Activated T-helper 1 cell treated with Interleukin-2 at 50 U/mL for 16 hours (primary cell): ENCODE measurements at regions not wholly inside any gene's neighbourhood (a gene's known extent, or its start where the extent isn't known, plus 50 kb on each side); places are given as distances from the start of the nearest gene placed in this dataset.

Experiments used
- DNase-seq: peaks from one replicate; pipeline ENCODE4 v3.0.0-alpha.2; 2020; ENCODE audit warnings: low read depth

GRCh38 chr9:71589612-71590011 lies 178.7 kb downstream of the CEMIP2 start:
- no peak for DNase-seq

GRCh38 chr9:71587576-71588362 lies 180.5 kb downstream of the CEMIP2 start:
- DNase-seq = no peak

GRCh38 chr9:71583792-71584191 lies 184.5 kb downstream of the CEMIP2 start:
- no peak for DNase-seq

GRCh38 chr9:71582347-71582746 lies 186.0 kb downstream of the CEMIP2 start:
- no peak for DNase-seq

GRCh38 chr9:71581101-71581500 lies 187.2 kb downstream of the CEMIP2 start:
- DNase-seq = no peak

GRCh38 chr9:71571186-71571585 lies 197.1 kb downstream of the CEMIP2 start:
- DNase-seq = no peak

- DNase-seq = no peak
These were observed 200.4 kb downstream of the CEMIP2 start for GRCh38 chr9:71567890-71568289.

GRCh38 chr9:71562140-71562539 lies 206.2 kb downstream of the CEMIP2 start:
- no peak for DNase-seq

- no peak for DNase-seq
These were observed 211.0 kb downstream of the CEMIP2 start for GRCh38 chr9:71557310-71557709.

GRCh38 chr9:71552480-71552879 lies 215.8 kb downstream of the CEMIP2 start:
- no peak for DNase-seq

GRCh38 chr9:71549023-71549422 lies 219.3 kb downstream of the CEMIP2 start:
- DNase-seq = no peak

- no peak for DNase-seq
These were observed 223.8 kb downstream of the CEMIP2 start for GRCh38 chr9:71544464-71544863.

GRCh38 chr9:71541436-71541835 lies 226.9 kb downstream of the CEMIP2 start:
- DNase-seq = no peak

GRCh38 chr9:71524996-71525580 lies 243.2 kb downstream of the CEMIP2 start:
- no peak for DNase-seq

GRCh38 chr9:71524516-71524915 lies 243.8 kb downstream of the CEMIP2 start:
- no peak for DNase-seq

GRCh38 chr9:71521132-71521531 lies 247.2 kb downstream of the CEMIP2 start:
- DNase-seq = no peak

- no peak for DNase-seq
These were observed 249.1 kb downstream of the CEMIP2 start for GRCh38 chr9:71519098-71519696.

GRCh38 chr9:71518045-71518827 lies 250.1 kb downstream of the CEMIP2 start:
- no peak for DNase-seq

GRCh38 chr9:71515626-71516025 lies 252.7 kb downstream of the CEMIP2 start:
- no peak for DNase-seq

- DNase-seq = no peak
These were observed 253.2 kb downstream of the CEMIP2 start for GRCh38 chr9:71515107-71515506.

- DNase-seq = no peak
These were observed 253.9 kb downstream of the CEMIP2 start for GRCh38 chr9:71514344-71514975.

GRCh38 chr9:71509054-71509453 lies 259.3 kb downstream of the CEMIP2 start:
- DNase-seq = no peak
